HG03097 (cell line): ENCODE measurements at regions not wholly inside any gene's neighbourhood (a gene's known extent, or its start where the extent isn't known, plus 50 kb on each side); places are given as distances from the start of the nearest gene placed in this dataset.

Experiments
- ATAC-seq: cut with Tn5 transposase; IDR thresholded peaks from one replicate; pipeline ENCODE4 v1.9.1; 2021; ENCODE audit not compliant: unreplicated experiment, low FRiP score

DNA sequence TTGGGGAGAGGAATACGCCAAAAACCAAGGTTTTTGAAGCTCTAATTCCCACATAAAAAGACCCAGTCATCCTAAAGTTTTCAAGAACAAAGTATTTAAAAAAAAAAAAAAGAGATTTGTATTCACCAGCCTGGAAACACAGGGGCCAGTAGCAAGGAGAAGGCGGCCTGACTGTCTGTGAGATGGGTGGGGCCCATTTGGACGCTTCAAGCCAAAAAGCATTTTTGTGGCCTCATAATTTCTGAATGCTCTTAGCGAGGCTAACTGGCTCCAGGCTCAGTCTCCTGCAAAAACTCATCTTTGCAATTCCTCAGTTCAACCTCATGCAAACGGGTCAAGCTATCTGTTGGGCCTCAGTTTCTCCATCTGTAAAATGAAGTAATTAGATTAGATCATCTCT is 514.1 kb downstream of the MED13L start:
- no peak for ATAC-seq

DNA sequence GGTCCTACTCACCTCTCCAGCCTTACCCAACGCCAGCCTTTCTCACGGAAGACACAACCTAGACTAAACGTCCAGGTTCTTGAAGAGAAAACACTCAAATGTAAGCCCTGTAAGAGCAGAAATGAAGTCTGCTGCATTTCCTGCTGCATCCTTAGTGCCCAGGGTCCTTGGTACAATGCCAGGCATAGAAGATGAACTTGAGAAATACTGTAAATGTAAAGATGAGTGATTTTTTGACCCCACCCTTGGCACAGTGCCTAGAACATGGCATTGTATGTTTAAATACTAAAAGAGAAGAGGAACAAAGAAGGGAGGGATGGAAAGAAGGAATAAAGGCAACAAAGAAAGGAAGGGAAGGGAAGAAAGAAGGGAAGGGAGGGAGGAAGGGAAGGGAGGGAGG is 514.6 kb downstream of the MED13L start:
- no peak for ATAC-seq

DNA sequence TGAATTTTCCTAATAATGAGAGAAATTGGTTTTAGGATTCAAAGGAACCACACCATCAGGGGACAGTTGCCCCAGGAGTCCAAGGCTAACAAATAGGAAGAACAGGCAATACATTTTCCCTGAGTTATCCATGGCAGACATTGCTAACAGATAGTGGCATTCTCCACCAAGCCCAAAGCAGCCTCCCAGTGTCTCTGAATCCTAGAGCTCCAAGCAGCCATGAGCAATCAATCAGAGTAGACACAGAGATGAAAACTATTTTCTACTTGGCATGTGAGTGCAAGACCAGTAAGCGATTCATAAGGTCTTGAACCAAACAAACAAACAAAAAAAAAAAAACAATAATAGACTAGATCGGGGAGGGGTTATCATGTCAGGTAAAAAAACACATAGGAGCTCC is 515.7 kb downstream of the MED13L start:
- no peak for ATAC-seq

- no peak for ATAC-seq
These were observed 517.3 kb downstream of the MED13L start for GRCh38 chr12:115760231-115760630.

- no peak for ATAC-seq
These were observed 518.4 kb downstream of the MED13L start for GRCh38 chr12:115758877-115759620.

DNA sequence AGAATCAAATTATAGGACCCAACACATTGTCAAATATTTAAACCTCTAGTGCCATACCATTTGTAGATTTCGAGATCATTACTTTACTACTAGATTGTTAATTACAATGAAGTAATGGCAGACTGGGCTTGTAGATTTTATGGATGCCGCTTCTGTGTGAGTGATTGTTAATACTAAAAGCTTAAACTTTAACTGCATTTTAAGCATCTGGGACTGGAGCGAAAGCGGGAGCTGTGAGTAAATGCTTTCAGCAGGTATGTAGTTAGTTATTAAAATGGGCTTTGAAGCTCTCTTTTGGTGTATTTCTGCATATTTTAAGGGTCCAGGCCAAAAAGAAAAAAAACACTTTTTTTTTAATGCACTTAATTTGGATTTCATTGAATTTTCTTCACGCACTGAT is 519.3 kb downstream of the MED13L start:
- ATAC-seq: no peak

GRCh38 chr12:115756804-115757203 is 520.7 kb downstream of the MED13L start:
- no peak for ATAC-seq

DNA sequence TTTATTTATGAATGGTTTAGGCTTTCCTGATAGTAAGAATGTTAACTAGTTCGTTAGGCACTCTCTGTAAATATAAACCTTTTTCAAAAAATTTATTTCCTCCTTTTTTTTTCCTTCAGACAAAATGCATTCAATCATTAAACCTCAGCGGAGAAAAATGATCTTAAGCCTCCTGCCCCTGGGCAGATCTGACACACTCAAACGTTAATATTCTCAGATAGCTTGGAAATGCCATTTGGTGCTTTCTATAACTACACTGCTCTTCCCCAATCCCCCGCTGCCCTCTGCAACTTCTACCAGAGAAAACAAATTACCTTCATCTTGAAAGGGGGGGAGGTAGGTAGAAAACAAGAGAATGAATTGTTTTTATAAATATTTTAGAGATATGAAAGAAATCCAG is 521.2 kb downstream of the MED13L start:
- ATAC-seq: no peak

- ATAC-seq: no peak
These were observed 521.8 kb downstream of the MED13L start for GRCh38 chr12:115755725-115756085.

GRCh38 chr12:115755061-115755724 is 522.3 kb downstream of the MED13L start:
- ATAC-seq: no peak

GRCh38 chr12:115752913-115753726 is 524.4 kb downstream of the MED13L start:
- no peak for ATAC-seq

- no peak for ATAC-seq
These were observed 525.3 kb downstream of the MED13L start for GRCh38 chr12:115752156-115752555.

DNA sequence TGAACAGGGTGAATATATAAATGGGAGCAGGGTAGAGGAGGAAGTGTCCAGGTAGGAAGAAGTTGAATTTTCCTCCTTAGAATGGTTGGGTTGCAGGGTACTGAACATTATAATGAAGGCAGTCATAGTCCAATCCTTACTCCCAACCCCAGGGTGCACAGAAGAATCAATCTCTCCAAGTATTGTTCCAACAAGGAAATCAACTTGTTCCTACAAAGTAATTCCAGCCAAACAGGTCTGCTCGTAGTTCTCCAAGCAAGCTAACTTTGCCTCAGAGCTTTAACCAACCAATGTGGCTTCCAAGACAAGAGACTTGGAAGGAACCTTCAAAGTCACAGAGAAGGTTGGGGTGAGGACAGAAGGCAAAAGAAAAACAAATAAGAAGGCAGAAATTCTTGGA is 527.2 kb downstream of the MED13L start:
- ATAC-seq: no peak

GRCh38 chr12:115749071-115749841 is 528.2 kb downstream of the MED13L start:
- no peak for ATAC-seq

DNA sequence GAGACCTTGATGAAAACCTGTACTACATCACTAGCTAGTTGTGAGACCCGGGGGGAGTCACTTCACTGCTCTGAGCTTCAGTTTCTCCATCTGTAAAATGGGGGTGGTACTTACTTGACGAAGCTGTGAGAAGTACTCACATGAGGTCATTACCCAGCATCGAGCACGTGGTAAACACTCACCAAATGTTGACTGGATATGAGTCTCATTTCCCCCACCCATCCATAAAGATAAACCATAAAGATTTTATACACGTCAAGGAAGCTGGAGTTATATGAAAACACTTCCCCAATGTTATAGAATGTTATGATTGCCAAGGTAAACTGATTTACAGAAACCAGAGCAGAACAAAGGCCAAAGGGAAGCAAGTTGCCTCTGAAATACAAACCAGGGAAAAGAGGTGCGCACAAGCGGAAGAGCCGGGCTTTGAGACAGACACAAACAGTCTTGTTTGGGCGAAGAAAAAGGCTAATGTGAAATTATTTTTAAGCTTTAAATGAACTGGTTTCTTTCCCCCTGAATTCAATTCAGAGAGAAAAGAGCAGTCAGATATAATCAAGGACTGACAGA is 536.8 kb downstream of the MED13L start:
- ATAC-seq: no peak

DNA sequence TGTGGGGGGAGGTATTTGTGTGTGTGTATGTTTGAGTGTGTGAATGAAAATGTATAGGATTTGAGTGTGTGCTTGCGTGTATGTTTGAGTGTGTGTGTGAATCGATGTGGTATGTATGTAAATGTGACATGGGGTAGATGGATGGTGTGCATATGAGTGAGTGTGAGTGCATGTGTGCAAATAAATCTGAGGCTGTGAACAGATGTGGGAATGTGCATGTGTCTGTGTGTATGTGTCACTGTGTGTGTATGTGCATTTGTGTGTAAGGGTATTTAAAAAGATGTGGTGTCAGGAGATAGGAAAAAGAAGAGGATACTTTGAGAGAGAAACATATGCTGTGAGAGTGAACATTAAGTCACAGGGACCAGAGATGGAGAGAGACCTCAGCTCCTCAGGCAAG is 539.6 kb downstream of the MED13L start:
- no peak for ATAC-seq

GRCh38 chr12:115736360-115736759 is 541.1 kb downstream of the MED13L start:
- no peak for ATAC-seq

DNA sequence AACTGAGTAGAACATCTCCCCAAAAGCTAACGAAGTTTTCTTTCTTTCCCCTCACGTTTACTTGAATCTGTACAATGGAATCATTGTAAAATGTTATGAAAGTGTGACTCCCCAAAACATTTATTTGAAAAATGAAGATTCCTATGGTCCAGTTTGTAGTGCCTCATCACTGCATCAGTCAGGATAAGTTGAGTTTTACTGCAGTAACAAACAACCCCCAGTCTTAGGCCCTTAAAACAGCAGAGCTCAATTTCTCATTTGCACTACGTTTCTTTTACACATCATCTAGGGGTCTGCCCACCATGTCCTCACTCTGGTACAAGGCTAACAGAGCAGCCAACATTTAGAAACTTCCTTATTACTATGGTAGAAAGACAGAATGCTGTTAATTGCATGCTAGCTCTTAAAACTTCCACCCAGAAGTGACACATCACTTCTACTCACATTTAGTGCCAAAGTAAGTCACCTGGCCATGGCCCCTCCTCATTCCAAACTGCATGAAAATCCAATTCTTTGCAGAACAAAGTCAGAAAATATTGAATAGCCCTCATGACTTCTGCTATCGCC is 546.4 kb downstream of the MED13L start:
- no peak for ATAC-seq

DNA sequence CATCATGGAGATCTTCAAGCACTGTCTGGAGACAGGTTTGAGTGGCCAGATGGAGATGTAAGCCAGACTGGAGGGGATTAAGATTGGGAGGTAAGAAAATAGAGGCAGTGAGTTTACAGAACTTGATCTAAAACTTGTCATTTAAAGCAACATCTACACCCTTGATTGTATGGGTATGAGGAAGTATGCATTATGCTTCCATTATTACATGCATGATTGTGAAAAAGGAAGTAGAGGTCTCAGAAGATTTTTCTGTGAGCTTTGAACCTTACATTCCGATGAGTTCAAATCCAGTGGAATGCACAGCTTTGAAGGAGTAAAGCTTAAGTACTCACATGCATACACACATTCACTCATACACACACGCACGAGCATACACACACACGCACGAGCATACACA is 550.8 kb downstream of the MED13L start:
- ATAC-seq: no peak

GRCh38 chr12:115722181-115722580 is 555.3 kb downstream of the MED13L start:
- no peak for ATAC-seq
